ENCODE measurements at regions not wholly inside any gene's neighbourhood (a gene's known extent, or its start where the extent isn't known, plus 50 kb on each side); places are given as distances from the start of the nearest gene placed in this dataset.
"Not testable (repeated sequence)": the region's sequence is repeated elsewhere in the genome, so short reads cannot be mapped to it uniquely, and the experiment has no call there.

- peak; percentile 77 for DNase-seq
Measured at GRCh38 chr4:184280137-184280536, 62.5 kb upstream of the ENPP6 start.

- no peak for DNase-seq
Measured at GRCh38 chr4:184279496-184280061, 61.9 kb upstream of the ENPP6 start.

- not testable (repeated sequence) for DNase-seq
Measured at GRCh38 chr4:184277769-184278168, 60.1 kb upstream of the ENPP6 start.

GRCh38 chr4:184277010-184277409, 59.3 kb upstream of the ENPP6 start:
- DNase-seq, result not testable (repeated sequence)

GRCh38 chr4:184276346-184276745, 58.7 kb upstream of the ENPP6 start:
- DNase-seq, result not testable (repeated sequence)

- no peak for DNase-seq
Measured at GRCh38 chr4:184275766-184276165, 58.1 kb upstream of the ENPP6 start.

- no peak for DNase-seq
Measured at GRCh38 chr4:184274286-184274951, 56.7 kb upstream of the ENPP6 start.

- no peak for DNase-seq
Measured at GRCh38 chr4:184273166-184274147, 55.8 kb upstream of the ENPP6 start.

GRCh38 chr4:184270808-184271413, 53.2 kb upstream of the ENPP6 start:
- DNase-seq, result no peak

GRCh38 chr4:184269879-184270430, 52.3 kb upstream of the ENPP6 start:
- no peak for DNase-seq

GRCh38 chr4:184268584-184269160, 51.0 kb upstream of the ENPP6 start:
- DNase-seq, result no peak

- peak; percentile 97 for DNase-seq
Measured at GRCh38 chr4:184267673-184268583, 50.3 kb upstream of the ENPP6 start.
